GOT3 (cell line): ENCODE measurements at regions not wholly inside any gene's neighbourhood (a gene's known extent, or its start where the extent isn't known, plus 50 kb on each side); places are given as distances from the start of the nearest gene placed in this dataset.

ENCODE experiments used
- DNase-seq: peaks from one replicate; lab custom pipeline; 2025; ENCODE audit warnings: mixed read lengths; lab: John Stamatoyannopoulos, UW

DNA sequence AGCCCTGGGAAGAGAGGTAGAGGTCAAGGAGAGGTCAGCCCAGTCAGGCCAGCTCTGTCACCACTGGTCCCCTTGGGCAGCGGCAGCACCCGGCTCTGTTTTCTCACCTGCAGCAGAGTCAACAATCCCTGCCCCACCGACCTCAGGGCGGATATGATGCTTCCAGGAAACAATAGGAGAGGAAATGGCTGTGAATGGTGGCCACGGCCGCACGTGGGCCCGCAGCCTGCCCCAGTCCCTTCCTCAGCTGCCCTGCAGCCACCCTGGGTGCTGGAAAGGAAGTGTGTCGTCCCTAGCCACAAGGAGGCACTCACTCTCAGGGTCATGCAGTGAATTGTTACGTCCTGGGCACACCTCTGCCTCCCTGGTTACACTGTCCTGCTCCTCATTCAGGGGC lies 92.5 kb upstream of the ENPP6 start:
- no peak for DNase-seq

- DNase-seq, result no peak
Measured at GRCh38 chr4:184309241-184310170, 91.8 kb upstream of the ENPP6 start.

- DNase-seq, result no peak
Measured at GRCh38 chr4:184306949-184307348, 89.3 kb upstream of the ENPP6 start.

DNA sequence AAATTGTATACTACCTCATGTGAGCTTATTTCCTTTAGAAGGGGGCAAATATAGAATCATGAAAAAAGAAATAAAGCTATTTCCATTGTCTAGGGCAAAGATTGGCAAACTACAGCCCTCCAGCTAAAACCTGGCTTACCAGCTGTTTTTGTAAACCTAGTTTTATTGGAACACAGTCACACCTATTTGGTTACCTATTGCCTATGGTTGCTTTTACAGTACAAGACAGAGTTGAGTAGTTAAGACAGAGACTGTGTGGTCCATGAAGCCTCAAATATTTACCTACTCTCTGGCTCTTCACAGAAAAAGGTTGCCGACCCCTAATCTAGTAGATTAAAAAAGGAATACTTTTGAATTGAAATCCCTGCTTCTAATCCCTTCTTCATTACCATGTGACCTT lies 88.8 kb upstream of the ENPP6 start:
- DNase-seq, result no peak

GRCh38 chr4:184300816-184301215 lies 83.1 kb upstream of the ENPP6 start:
- no peak for DNase-seq

GRCh38 chr4:184298254-184298653 lies 80.6 kb upstream of the ENPP6 start:
- DNase-seq, result no peak

DNA sequence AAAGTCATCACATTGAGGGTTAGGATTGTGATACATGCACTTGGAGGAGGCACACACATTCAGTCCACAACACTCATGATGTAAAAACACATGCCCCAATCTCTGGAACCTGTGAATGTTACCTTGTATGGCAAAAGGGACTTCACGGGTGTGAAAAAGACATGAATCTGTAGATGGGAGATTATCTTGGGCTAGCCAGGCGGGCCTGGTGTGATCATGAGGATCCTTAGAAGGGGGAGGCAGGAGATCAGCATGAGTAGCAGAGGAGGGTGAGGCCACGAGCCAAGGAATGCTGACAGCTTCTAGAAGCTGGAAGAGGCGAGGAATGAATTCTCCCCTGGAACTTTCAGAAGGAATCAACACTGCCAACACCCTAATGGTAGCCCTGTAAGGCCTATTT lies 77.5 kb upstream of the ENPP6 start:
- DNase-seq, result no peak

GRCh38 chr4:184294606-184295133 lies 77.0 kb upstream of the ENPP6 start:
- DNase-seq, result no peak

DNA sequence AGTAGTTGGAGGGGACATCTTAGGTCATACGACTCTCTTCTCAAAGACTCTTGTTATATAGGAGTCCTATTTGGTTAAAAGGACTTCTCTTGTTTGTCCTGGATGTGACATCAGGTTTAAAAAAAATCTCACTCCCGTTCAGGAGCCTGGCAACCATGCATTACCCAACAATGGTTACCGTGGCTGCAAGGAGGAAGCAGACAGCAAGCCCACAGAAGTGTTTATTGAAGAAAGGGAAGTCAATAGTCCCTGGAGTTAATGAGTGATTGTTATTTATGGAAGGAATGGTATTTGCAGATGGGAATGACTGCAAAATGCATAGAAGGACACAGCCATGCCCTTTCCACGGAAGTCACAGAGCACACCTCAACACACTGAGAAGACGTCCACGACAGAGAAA lies 75.9 kb upstream of the ENPP6 start:
- DNase-seq, result no peak

GRCh38 chr4:184292877-184293276 lies 75.2 kb upstream of the ENPP6 start:
- no peak for DNase-seq

DNA sequence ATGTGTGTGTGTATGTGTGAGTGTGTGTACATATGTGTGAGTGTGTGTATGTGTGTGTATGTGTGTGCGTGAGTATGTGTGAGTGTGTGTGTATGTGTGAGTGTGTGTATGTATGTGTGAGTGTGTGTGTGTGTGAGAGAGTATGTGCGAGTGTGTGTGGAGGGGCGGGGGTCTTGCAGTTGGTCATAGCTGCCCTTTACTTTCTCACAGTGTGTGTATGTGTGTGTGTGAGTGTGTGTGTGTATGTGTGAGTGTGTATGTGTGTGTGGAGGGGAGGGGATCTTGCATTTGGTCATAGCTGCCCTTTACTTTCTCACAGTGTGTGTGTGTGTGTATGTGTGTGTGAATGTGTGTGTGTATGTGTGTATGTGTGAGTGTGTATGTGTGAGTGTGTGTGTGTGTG lies 74.8 kb upstream of the ENPP6 start:
- no peak for DNase-seq

DNA sequence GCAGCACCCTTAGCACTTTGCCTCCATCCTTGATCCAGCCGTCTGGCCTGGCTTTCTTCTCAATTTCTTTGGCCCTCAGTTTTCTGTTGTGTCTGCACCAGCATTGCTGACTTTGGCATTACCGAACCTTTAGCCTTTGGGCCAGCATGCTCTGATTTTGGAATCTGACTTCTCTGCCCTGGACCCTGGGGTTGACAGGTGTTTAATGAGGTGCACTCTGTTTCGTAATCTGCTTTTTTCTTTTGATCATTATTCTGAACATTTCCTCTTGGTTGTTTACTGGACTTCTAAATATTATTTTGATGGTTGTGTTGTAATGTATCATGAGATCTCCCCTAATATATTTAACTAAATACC lies 71.5 kb upstream of the ENPP6 start:
- no peak for DNase-seq

GRCh38 chr4:184288451-184289178 lies 70.9 kb upstream of the ENPP6 start:
- DNase-seq, result no peak

DNA sequence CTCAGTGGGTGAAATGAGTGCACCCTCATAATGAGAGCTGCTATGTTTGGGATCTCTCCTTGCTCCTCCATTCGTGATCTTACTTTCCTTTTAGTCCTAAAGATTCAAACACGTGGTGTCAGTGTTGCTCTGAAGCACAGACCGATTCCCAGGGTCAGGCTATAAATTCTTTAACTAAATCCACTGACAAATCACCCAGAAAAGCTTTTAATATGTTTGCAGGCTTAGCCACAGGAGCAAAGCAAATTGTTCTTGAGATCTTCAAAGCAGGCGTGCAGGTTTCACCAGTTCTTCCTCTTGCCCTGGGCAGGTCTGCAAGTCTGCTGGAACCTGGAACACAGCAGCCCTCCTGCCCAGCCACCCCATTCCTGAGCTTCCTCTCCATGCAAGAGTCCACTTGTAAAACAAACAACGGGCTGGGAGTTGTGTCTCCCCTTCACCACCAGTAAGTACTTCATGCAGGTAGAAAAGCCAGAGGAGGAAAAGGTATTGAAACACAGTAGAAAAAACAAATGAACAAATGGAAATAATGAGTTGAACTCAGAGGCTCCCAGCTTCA lies 70.1 kb upstream of the ENPP6 start:
- DNase-seq, result no peak

GRCh38 chr4:184286358-184286757 lies 68.7 kb upstream of the ENPP6 start:
- DNase-seq, result no peak

GRCh38 chr4:184284742-184285141 lies 67.1 kb upstream of the ENPP6 start:
- no peak for DNase-seq

DNA sequence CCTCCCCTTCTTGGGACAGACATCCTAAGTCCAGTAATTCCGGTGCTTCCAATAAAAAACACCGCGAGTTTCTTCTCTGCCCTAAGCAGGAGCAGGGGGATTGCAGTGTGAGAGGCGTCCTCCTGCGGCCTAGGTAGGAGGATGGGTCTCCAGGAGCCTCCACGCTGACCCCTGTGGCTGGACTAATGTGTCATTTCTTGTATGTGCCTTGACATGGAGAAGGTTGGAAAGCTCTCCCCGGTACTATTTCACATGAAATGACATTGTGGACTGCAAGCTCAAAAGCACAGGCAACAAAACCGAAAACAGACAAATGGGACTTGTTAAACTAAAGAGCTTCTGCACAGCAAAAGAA lies 66.6 kb upstream of the ENPP6 start:
- DNase-seq, result no peak

DNA sequence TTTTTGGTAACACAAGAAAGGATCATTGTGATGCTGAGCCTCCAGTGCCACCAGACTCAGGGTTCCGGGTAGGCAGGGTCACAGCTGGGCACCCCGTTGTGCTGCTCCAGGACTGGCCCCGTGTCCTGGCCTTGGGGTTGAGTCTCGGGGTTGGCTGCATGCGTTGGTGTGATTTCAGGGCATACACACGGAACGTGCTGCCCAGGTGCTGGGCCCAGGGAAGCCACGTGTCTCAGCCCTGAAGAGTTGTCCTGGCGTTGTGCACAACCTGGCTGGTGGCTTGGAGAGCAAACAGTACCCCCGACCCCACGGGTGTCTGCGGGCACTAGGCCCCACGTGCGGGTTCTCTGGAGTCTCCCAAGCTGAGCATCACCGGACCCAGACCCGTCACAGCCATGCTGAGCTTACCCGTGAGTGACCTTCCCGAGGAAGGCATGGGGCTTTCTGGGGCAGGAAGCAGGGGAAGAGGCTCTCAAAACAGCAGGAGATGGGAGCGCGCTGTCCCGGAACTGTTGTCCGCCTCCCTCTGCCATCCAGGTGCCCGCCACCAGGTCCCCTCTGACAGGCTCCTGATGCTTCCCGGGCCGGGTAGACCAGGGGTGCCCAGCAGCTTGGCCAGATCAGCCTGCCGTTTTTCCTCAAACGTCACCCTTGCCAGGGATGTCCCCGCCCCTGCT lies 66.1 kb upstream of the ENPP6 start:
- DNase-seq, result no peak

- no peak for DNase-seq
Measured at GRCh38 chr4:184282895-184283654, 65.4 kb upstream of the ENPP6 start.

GRCh38 chr4:184282251-184282713 lies 64.6 kb upstream of the ENPP6 start:
- DNase-seq, result no peak
